ENCODE measurements at regions not wholly inside any gene's neighbourhood (a gene's known extent, or its start where the extent isn't known, plus 50 kb on each side); places are given as distances from the start of the nearest gene placed in this dataset.

DNA sequence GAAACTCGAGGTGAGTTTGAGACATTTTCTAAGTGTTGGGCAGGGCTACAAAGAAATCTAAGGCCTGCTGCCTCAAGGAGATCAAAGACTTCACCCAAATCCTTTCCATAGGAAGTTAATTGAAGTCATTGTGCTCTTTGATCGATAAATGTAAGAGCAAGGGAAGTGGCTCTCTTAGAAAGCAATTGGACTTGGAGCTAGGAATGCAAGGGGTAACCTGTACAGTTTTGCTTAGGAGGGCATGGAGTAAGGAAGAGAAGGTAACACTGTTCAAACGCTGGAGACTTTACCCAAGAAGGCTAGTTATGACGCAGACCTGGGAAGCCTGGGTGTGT lies 418.0 kb upstream of the PROX1 start:
- Histone ChIP-seq H2AFZ (no peak overlapping the region), H3K4me3 (ENCODE audit: low read depth, low read length) (no peak overlapping the region), H3K79me2 (no peaks in the 10 kb centered on the region), H3K9ac (no peak overlapping the region), H3K4me1 (no peaks in the 10 kb centered on the region), H3K4me2 (ENCODE audit: low read length) (no peak overlapping the region), H3K27me3 (ENCODE audit: control insufficient read depth, insufficient read depth, low read length) (no peaks in the 10 kb centered on the region), H3K9me3 (ENCODE audit: control insufficient read depth, low read length) (no peaks in the 10 kb centered on the region), H3K27ac (no peak overlapping the region), H3K36me3 (ENCODE audit: control insufficient read depth, insufficient read depth, low read length) (no peaks in the 10 kb centered on the region)
- TF ChIP-seq, protein P1, sequence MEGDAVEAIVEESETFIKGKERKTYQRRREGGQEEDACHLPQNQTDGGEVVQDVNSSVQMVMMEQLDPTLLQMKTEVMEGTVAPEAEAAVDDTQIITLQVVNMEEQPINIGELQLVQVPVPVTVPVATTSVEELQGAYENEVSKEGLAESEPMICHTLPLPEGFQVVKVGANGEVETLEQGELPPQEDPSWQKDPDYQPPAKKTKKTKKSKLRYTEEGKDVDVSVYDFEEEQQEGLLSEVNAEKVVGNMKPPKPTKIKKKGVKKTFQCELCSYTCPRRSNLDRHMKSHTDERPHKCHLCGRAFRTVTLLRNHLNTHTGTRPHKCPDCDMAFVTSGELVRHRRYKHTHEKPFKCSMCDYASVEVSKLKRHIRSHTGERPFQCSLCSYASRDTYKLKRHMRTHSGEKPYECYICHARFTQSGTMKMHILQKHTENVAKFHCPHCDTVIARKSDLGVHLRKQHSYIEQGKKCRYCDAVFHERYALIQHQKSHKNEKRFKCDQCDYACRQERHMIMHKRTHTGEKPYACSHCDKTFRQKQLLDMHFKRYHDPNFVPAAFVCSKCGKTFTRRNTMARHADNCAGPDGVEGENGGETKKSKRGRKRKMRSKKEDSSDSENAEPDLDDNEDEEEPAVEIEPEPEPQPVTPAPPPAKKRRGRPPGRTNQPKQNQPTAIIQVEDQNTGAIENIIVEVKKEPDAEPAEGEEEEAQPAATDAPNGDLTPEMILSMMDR (IDR thresholded peaks at IDR 0.05): no peak

DNA sequence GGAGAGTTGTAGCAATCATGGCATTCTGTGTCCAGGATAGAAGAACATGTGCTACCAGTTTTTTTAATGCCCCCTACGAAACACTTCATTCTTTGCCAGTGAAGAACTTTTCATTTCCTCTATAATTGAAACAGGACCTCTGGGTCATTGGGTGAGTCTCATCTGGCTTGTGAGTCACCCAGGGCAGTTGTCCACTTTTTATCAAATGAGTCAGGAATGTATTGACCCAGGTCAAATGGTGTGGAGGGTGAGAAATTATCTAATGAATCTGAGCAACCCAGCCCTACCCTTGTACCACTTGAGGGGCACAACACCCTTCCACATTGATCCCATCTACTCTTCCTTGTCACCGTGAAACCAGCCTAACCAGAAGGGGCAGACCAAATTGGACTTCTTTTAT lies 417.3 kb upstream of the PROX1 start:
- Histone ChIP-seq H3K4me1 (no peaks in the 10 kb centered on the region), H3K36me3 (ENCODE audit: control insufficient read depth, insufficient read depth, low read length) (no peaks in the 10 kb centered on the region), H2AFZ (no peak overlapping the region), H3K9ac (no peak overlapping the region), H3K79me2 (no peaks in the 10 kb centered on the region), H3K9me3 (ENCODE audit: control insufficient read depth, low read length) (no peaks in the 10 kb centered on the region), H3K27me3 (ENCODE audit: control insufficient read depth, insufficient read depth, low read length) (no peaks in the 10 kb centered on the region), H3K4me2 (ENCODE audit: low read length) (no peak overlapping the region), H3K4me3 (ENCODE audit: low read depth, low read length) (no peak overlapping the region), H3K27ac (no peak overlapping the region)
- TF ChIP-seq, protein P1 (IDR thresholded peaks at IDR 0.05): no peak

DNA sequence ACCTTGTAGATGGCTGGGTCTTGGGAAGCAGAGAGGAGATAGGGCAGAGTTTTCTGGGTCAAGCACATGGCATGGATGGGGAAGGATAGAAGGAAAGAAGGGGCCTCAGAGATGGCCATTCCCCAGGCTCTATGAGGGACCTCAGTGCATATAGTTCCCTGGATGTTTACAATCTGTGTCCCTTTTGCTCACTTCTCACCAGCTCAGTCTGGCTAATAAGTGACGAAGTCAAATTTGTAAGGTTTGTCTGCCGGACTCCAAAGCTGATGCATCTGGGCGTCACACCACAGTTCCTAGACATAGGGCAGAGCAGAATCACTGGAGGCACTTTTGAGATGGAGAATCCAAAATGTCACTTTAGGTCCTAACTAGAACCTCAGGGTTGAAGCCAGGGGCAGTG lies 416.4 kb upstream of the PROX1 start:
- no peaks in the 10 kb centered on the region for H3K27me3 ChIP-seq (ENCODE audit: control insufficient read depth, insufficient read depth, low read length)
- H3K36me3 ChIP-seq (ENCODE audit: control insufficient read depth, insufficient read depth, low read length): no peaks in the 10 kb centered on the region
- no peak overlapping the region for H3K4me3 ChIP-seq (ENCODE audit: low read depth, low read length)
- no peak overlapping the region for H3K27ac ChIP-seq
- H2AFZ ChIP-seq: no peak overlapping the region
- no peak overlapping the region for H3K9ac ChIP-seq
- no peaks in the 10 kb centered on the region for H3K79me2 ChIP-seq
- H3K4me2 ChIP-seq (ENCODE audit: low read length): no peak overlapping the region
- TF ChIP-seq, protein P1 (IDR thresholded peaks at IDR 0.05): no peak
- H3K4me1 ChIP-seq: no peaks in the 10 kb centered on the region
- no peaks in the 10 kb centered on the region for H3K9me3 ChIP-seq (ENCODE audit: control insufficient read depth, low read length)

DNA sequence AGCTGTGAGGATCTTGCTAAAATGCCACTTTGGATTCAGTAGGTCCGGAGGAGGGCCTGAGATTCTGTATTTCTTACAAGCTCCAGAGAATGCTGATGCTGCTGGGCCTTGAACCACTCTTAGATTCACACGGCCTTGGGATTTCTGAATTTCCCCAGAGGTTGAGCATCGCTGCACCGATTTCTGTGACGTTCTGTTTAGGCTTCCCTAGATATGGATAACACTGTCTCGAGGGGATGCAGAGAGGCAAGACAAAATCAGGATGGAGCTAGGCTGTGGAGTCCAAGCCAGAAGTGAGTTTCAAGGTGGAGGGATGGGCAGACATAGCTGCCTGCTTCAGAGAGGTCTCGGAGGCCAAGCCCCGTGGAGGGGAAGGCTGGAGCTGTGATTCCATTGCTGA lies 415.9 kb upstream of the PROX1 start:
- no peak overlapping the region for H3K4me2 ChIP-seq (ENCODE audit: low read length)
- H3K27me3 ChIP-seq (ENCODE audit: control insufficient read depth, insufficient read depth, low read length): no peaks in the 10 kb centered on the region
- H3K9me3 ChIP-seq (ENCODE audit: control insufficient read depth, low read length): no peaks in the 10 kb centered on the region
- H3K4me1 ChIP-seq: no peaks in the 10 kb centered on the region
- H2AFZ ChIP-seq: no peak overlapping the region
- no peak overlapping the region for H3K27ac ChIP-seq
- H3K4me3 ChIP-seq (ENCODE audit: low read depth, low read length): no peak overlapping the region
- no peaks in the 10 kb centered on the region for H3K79me2 ChIP-seq
- TF ChIP-seq, protein P1 (IDR thresholded peaks at IDR 0.05): no peak
- no peak overlapping the region for H3K9ac ChIP-seq
- no peaks in the 10 kb centered on the region for H3K36me3 ChIP-seq (ENCODE audit: control insufficient read depth, insufficient read depth, low read length)

DNA sequence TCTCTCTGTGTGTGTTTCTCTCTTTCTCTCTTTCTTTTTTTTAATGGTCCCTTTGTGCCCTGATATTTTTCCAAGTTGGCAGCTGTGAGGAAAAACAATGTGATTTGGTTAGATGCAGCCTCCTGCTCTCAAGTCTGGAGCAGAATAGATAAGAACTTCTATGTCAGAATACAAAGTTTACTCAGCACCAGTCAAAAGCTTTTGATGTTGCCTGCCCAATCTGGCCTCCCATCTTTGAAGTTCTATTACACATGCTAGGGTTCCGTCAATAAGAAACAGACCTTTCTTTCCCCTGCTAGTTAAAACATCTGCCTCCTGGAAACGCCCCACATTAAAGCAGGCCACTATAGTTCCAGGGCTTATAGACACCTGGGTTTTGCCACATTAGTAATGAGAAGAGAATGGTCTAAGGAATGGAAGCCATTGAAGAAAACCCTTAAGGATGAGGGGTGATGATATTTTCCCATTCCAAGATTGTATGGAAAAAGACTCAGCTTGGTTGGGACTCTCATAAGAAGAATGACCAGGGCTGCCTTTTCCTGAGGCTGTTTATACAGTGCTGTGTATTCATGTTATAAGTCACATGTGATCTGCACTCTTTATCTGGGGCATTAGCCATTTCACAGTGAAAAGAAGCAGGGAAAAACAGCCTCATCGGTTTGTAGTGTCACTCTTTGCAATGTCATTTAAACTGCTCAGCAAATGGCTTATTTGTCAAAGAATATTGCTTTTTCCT lies 414.7 kb upstream of the PROX1 start:
- TF ChIP-seq, protein P1 (IDR thresholded peaks at IDR 0.05): no peak

More for the DNA sequence above, 414.7 kb upstream of the PROX1 start:
- H3K9me3 ChIP-seq (ENCODE audit: control insufficient read depth, low read length): no peaks in the 10 kb centered on the region
- no peaks in the 10 kb centered on the region for H3K79me2 ChIP-seq
- no peak overlapping the region for H3K4me2 ChIP-seq (ENCODE audit: low read length)
- H3K27me3 ChIP-seq (ENCODE audit: control insufficient read depth, insufficient read depth, low read length): no peaks in the 10 kb centered on the region
- H3K4me3 ChIP-seq (ENCODE audit: low read depth, low read length): no peak overlapping the region
- H3K27ac ChIP-seq: no peak overlapping the region
- H2AFZ ChIP-seq: no peak overlapping the region
- no peak overlapping the region for H3K9ac ChIP-seq
- H3K4me1 ChIP-seq: no peaks in the 10 kb centered on the region
- H3K36me3 ChIP-seq (ENCODE audit: control insufficient read depth, insufficient read depth, low read length): peaks cover 2% of the 10 kb centered on the region
